ENCODE measurements at regions not wholly inside any gene's neighbourhood (a gene's known extent, or its start where the extent isn't known, plus 50 kb on each side); places are given as distances from the start of the nearest gene placed in this dataset.

DNA sequence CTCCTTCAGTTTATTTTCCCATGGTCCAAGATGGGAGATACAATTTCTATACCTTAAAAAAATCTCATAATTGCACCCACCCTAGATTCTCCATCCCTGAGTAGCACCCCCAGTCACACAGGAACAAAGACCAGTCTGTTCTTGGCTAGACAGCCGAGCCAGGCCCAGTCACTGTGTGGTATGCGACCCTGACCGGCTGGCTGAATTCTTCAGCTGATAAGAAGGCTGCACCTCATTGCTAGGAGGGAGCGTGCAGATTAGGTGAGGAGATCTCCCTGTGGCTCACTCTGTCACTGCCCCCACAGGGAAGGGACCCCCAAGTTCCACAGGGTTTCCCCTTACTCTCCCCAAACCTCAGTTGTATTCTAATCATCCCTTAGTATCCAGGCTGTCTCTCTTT is 138.7 kb downstream of the SALL1 start:
- peaks cover 1% of the 10 kb centered on the region for H3K36me3 Mint-ChIP-seq
- H3K4me3 Mint-ChIP-seq: no peak overlapping the region
- no peaks in the 10 kb centered on the region for H3K4me1 Mint-ChIP-seq
- peaks cover 13% of the 10 kb centered on the region for H3K27me3 Mint-ChIP-seq
- peaks cover 5% of the 10 kb centered on the region for H3K9me3 Mint-ChIP-seq
- H3K27ac Mint-ChIP-seq: no peak overlapping the region

DNA sequence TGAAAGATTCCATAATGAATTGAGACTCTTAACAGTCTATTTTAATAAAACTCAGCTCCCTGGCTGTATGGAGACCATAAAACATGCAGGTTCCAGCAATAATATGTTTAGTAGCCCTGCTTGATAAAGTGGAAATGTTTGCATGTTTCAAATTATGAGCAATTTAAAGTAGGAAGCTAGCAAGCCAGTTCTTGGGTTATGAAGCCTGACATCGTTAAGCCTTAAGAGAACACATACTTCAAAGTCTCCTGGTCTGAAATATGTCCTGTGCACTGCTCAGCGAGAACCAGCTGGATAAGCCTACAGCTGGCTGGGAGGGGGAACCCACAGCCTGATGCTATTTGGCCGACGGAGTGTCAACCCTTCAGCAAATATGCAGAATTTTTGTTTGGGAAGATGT is 140.3 kb downstream of the SALL1 start:
- Mint-ChIP-seq H3K4me3 (no peak overlapping the region), H3K9me3 (peaks cover 8% of the 10 kb centered on the region), H3K27ac (no peak overlapping the region), H3K4me1 (no peaks in the 10 kb centered on the region), H3K27me3 (peaks cover 17% of the 10 kb centered on the region), H3K36me3 (peaks cover 1% of the 10 kb centered on the region)

DNA sequence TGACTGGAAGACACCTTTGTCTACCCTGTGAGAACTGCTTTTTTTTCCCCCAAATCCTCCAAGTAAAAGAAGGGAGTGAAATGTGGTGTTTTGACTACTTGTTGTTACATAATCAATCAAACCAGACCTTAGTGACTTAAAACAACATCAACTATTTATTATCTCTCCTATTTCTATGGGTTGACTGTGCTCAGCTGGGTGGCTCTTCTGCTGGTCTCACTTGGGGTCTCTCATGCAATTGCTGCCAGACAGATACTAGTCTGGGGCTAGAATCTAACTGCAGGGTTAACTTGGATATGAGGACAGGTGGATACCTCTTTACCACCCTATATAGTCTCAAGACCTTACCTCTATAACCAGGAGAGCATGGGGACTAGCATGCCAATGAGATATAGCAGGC is 141.3 kb downstream of the SALL1 start:
- H3K9me3 Mint-ChIP-seq: peaks cover 8% of the 10 kb centered on the region
- no peaks in the 10 kb centered on the region for H3K4me1 Mint-ChIP-seq
- peaks cover 12% of the 10 kb centered on the region for H3K27me3 Mint-ChIP-seq
- H3K36me3 Mint-ChIP-seq: peaks cover 1% of the 10 kb centered on the region
- H3K27ac Mint-ChIP-seq: no peak overlapping the region
- H3K4me3 Mint-ChIP-seq: no peak overlapping the region

DNA sequence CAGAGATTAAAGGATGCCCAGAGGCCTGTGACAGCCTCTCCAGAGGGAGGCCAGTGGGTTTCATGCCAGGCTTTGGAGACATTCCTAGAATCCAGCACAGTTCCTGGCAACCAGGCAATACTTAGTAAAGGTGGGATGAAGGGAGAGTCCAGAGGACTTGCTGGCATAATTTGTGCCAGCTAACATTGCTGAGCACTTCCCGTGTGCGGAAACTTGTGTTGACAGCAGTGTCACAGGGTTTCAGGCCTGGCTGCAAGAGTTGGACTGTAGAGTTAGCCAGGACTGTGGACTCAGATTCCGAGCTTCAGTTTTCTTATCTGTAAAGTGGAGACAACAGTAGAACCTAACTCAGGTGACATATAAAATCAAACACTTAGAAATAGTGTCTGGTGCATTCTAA is 141.7 kb downstream of the SALL1 start:
- peaks cover 1% of the 10 kb centered on the region for H3K36me3 Mint-ChIP-seq
- H3K9me3 Mint-ChIP-seq: peaks cover 8% of the 10 kb centered on the region
- peaks cover 15% of the 10 kb centered on the region for H3K27me3 Mint-ChIP-seq

DNA sequence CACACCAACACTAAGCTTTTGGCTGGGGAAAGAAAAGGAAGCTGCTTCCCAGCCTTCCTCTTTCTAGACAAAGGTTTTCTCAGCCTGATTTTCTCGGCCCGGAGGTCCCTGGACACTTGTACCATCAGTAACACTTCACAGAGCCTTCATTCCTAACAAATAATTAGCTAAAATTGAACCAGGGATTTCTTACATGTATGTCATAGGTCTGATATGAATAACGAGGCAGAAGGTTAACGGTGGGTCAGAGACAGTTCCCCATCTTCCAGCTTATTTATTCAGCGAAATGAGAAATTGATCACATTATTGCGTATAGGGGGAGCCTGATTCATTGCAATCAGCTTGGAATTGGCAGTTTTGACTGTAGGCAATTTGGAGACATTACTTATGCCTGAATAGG is 142.5 kb downstream of the SALL1 start:
- H3K36me3 Mint-ChIP-seq: peaks cover 1% of the 10 kb centered on the region
- H3K4me3 Mint-ChIP-seq: no peak overlapping the region
- H3K9me3 Mint-ChIP-seq: peaks cover 8% of the 10 kb centered on the region
- no peak overlapping the region for H3K27ac Mint-ChIP-seq
- no peaks in the 10 kb centered on the region for H3K4me1 Mint-ChIP-seq
- H3K27me3 Mint-ChIP-seq: peaks cover 15% of the 10 kb centered on the region

More for the DNA sequence above, 141.7 kb downstream of the SALL1 start:
- Mint-ChIP-seq H3K4me1 (no peaks in the 10 kb centered on the region), H3K4me3 (no peak overlapping the region), H3K27ac (no peak overlapping the region)

DNA sequence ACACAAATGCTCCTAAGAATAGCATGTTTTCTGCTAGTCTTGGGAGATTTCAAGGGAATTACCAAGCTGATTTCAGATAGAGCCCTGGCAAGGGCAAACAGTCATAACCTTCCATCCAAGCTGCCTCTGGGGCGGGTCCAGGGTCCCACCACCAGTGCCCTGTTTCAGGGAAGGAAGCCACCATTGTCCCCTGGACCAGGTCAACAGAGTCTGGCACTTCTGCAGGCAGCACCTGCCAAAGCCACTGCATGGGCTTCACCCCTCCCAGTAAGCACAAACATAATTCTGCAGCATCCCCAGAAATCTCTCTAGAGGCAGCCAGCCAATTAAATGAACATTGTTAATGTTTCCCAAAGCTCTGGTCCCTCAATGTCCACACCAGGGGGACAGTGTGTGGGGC is 143.0 kb downstream of the SALL1 start:
- Mint-ChIP-seq H3K27ac (no peak overlapping the region), H3K4me3 (no peak overlapping the region), H3K4me1 (no peaks in the 10 kb centered on the region), H3K36me3 (peaks cover 1% of the 10 kb centered on the region), H3K9me3 (peaks cover 8% of the 10 kb centered on the region), H3K27me3 (peaks cover 15% of the 10 kb centered on the region)

DNA sequence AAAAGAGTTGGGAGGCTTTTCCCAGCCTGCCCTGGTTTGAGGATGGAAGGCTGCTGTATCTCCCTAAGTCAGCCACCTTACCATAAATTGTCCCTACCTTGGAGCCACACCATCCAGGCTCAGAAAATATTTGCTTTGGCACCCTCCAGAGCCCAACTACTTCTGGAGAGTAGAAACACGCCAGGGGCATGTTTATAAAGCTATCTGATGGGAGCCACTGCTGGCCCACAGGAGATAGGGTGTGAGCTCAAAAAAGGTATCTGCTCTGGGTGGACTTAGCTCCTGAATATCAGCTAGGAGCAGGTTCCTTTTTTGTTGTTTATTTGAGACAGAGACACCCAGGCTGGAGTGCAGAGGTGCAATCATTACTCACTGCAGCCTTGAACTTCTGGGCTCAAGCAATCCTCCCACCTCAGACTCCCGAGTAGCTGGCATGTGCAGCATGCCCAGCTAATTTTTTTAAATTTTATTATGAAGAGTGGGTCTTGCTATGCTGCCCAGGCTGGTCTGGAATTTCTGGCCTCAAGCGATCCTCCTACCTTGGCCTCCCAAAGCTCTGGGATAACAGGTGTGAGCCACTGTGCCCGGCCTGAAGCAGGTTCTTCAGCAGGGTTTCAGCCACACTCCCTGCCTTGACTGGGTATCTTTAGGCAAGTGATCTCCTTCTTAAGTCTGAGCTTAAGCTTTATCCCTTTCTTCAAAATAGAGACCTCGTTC is 147.1 kb downstream of the SALL1 start:
- Mint-ChIP-seq H3K4me3 (no peak overlapping the region), H3K4me1 (no peaks in the 10 kb centered on the region)

DNA sequence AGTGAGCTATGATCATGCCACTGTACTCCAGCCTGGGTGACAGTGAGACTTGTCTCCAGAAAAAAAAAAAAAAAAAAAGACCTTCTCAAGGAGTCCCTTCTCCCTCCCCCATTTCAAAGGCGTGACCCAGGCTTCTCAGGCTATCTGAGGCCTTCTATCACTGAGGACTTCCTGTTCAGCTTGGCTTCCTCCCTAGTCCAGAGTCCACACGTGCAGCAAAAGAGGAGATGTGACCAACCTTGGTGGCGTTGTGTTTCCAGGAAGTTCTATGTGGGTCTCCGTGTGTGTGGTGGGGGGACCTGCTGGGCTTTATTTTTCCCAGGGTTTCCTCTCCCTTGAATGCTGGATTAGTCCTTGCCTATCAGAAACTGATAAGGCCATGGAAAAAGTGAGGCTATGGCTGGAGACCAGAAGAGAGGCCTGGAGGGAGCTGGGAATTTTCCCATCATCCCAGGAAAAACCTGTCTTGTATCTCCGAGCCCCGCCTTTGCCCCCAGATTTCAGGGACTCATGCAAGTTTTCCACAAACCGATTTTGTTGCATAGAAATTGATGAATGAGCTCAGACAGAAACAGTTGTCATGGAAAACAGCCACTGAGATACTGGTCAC is 148.1 kb downstream of the SALL1 start:
- Mint-ChIP-seq H3K4me3 (no peak overlapping the region), H3K27ac (no peak overlapping the region), H3K9me3 (peaks cover 4% of the 10 kb centered on the region), H3K4me1 (no peaks in the 10 kb centered on the region), H3K36me3 (peaks cover 2% of the 10 kb centered on the region), H3K27me3 (peaks cover 15% of the 10 kb centered on the region)

More for the DNA sequence above, 147.1 kb downstream of the SALL1 start:
- Mint-ChIP-seq H3K27me3 (peaks cover 18% of the 10 kb centered on the region), H3K27ac (no peak overlapping the region), H3K36me3 (peaks cover 2% of the 10 kb centered on the region), H3K9me3 (peaks cover 4% of the 10 kb centered on the region)

DNA sequence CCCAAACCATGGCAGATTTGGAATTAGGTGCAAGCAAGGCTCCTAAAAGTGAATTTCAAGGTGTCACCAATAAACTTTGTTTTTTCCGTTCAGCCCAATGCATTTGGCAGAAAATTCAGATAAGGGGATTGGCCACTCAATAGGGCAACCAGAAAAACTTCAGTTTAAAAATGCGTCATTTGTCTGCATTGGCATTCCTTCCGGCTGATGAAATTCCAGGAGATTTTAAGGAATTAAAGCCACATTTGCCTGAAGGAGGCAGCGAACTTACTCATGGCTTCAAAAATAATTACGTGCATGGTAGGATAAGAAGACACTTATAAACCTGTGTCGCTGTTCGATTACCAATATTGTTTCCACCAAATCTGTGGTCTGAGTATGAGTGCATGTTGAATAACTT is 151.9 kb downstream of the SALL1 start:
- H3K9me3 Mint-ChIP-seq: no peaks in the 10 kb centered on the region
- no peaks in the 10 kb centered on the region for H3K4me1 Mint-ChIP-seq
- peaks cover 3% of the 10 kb centered on the region for H3K27me3 Mint-ChIP-seq
- H3K36me3 Mint-ChIP-seq: peaks cover 2% of the 10 kb centered on the region
- no peak overlapping the region for H3K27ac Mint-ChIP-seq
- no peak overlapping the region for H3K4me3 Mint-ChIP-seq

DNA sequence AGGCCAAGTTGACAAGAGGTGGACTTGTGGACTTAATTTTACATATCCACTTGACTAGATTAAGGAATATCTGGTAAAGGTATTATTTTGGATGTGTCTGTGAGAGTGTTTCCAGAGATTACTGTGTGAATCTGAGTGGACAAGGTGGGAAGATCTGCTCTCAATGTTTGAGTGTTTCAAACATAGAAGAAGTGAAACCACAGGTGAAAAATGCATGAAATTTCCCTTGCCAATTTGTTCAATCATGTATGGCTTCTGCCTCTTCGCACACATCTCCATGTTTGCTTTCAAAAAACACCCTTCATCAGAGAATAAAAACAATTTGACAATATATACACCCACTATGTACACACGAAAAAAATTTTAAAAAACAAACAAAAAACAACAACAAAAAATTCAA is 152.7 kb downstream of the SALL1 start:
- no peaks in the 10 kb centered on the region for H3K4me1 Mint-ChIP-seq
- H3K4me3 Mint-ChIP-seq: no peak overlapping the region
- H3K27ac Mint-ChIP-seq: no peak overlapping the region
- H3K9me3 Mint-ChIP-seq: no peaks in the 10 kb centered on the region
- peaks cover 2% of the 10 kb centered on the region for H3K36me3 Mint-ChIP-seq
- H3K27me3 Mint-ChIP-seq: peaks cover 3% of the 10 kb centered on the region

DNA sequence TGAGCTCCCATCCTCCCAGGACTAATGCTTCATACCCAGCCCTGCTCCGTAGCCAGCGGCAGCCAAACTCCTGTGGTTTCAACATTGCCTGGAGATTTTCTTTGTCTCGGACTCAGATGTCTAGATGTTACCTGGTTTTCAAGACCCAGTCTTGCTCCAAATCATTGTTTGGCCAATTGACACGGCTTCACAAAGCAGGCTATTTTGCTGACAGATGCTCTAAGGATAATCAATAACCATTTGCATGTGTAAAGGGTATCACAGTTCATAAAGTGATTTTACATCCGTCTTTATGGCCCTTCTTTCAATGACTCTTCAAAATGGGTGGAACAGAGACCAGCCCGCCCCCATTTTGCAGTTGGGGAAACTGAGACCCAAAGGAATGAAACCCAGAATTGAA is 153.4 kb downstream of the SALL1 start:
- Mint-ChIP-seq H3K4me3 (no peak overlapping the region), H3K9me3 (no peaks in the 10 kb centered on the region), H3K36me3 (peaks cover 2% of the 10 kb centered on the region), H3K4me1 (no peaks in the 10 kb centered on the region), H3K27me3 (peaks cover 3% of the 10 kb centered on the region), H3K27ac (no peak overlapping the region)

DNA sequence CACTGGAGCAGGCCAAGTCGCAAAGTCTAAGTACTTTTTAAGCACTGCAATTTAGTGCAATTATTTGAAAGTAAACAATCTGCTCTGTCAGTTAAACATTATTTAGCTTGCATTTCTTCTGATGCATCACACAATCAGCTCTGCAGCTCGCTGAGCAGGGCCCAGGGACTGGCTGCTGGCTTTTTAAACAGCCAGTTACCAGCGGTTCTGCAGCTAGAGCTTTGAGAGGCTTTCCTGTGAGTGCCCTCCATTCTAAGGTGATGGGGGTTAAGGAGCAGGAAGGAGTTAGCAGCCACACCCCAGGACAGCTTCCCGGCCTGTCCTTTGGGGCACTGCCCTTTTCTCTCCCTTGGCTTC is 154.3 kb downstream of the SALL1 start:
- H3K27ac Mint-ChIP-seq: no peak overlapping the region
- peaks cover 3% of the 10 kb centered on the region for H3K27me3 Mint-ChIP-seq
- no peaks in the 10 kb centered on the region for H3K9me3 Mint-ChIP-seq
- no peaks in the 10 kb centered on the region for H3K4me1 Mint-ChIP-seq
- no peaks in the 10 kb centered on the region for H3K36me3 Mint-ChIP-seq
- no peak overlapping the region for H3K4me3 Mint-ChIP-seq

DNA sequence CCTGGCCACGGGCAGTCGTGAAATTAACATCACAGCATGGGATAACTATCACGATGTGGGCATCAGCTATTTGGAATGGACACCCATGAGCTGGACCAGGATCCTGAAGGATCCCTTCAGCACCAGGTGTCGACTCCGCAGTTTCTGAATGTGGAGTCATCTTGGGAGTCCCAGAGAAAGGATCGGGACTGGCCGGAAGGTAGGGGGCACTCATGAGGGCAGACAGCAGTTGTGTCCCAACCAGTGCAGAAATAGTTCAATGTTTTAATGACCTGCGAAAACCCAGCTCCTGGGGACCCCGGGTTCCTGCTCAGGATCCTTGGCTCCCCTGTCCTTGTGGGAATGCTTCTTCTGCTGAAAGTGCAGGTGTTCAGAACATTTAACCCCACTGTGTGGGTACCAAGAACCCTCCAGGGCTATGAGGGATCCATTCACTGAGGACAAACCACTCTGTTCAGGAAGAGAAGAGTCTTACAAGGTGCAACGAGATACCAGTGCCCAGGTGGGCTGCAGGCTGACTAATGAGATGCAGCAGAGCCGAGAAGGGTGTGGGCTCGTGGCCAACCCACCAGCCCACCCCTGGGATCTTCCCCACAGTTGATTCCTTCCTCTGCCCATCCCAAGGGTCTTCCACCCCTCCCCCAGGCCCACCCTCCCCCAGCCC is 154.8 kb downstream of the SALL1 start:
- peaks cover 3% of the 10 kb centered on the region for H3K27me3 Mint-ChIP-seq
- H3K27ac Mint-ChIP-seq: no peak overlapping the region
- H3K36me3 Mint-ChIP-seq: no peaks in the 10 kb centered on the region
- no peaks in the 10 kb centered on the region for H3K4me1 Mint-ChIP-seq
- H3K9me3 Mint-ChIP-seq: no peaks in the 10 kb centered on the region
- no peak overlapping the region for H3K4me3 Mint-ChIP-seq

DNA sequence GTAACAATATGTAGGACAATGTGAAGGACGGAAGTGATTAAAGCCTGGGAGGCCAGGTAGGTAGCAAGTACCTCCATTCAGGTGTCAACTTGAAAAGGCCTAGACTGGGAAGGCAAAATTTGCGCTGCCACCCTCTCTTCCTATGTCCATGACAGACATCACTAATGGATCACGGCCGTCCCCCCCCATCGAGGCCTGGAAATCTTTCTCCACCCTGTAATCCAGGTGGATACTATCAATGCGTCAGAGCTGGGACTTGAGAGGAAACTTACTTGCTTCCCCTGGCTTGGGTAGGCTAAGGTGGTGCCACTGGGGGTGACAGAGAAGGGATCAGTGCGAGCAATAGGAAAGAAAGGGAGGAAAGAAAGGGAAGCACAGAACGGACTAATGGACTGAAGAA is 156.1 kb downstream of the SALL1 start:
- no peaks in the 10 kb centered on the region for H3K36me3 Mint-ChIP-seq
- H3K27me3 Mint-ChIP-seq: peaks cover 3% of the 10 kb centered on the region
- no peaks in the 10 kb centered on the region for H3K4me1 Mint-ChIP-seq
- H3K27ac Mint-ChIP-seq: no peak overlapping the region
- no peak overlapping the region for H3K4me3 Mint-ChIP-seq
- H3K9me3 Mint-ChIP-seq: no peaks in the 10 kb centered on the region

DNA sequence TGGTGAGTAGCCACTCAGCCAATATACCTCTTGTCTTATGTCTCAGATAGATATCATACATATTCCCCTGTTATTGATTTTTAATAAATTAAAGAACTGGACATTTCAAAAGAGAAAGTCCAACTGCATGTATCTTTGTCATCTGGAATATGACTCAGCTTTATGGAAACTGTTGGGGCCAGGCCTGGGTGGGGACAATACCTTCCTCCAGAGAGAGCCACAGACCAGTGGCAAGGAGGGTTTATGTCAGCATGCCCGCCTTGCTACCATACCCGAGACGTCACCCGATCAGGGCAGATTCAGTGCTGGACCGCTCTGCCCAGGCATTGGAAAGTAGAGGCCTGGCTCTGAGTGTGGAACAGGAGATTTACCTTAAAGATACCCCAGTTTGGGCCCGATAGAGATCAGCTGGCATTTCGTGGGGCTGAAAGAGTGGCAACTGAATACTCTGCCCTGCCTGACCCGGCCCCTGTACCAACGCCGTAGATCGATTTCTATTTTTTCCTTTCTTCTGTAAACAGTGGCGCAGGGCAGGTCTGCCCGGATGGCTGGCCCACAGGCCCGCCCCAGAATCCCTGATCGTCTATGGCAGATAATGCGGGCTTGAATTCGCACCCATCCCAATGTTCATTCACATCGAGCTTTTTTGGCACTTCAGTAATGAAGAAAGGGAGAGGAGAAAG is 158.6 kb downstream of the SALL1 start:
- no peak overlapping the region for H3K4me3 Mint-ChIP-seq
- no peaks in the 10 kb centered on the region for H3K36me3 Mint-ChIP-seq
- H3K4me1 Mint-ChIP-seq: no peaks in the 10 kb centered on the region
- peaks cover under 1% of the 10 kb centered on the region for H3K27me3 Mint-ChIP-seq
- H3K9me3 Mint-ChIP-seq: peaks cover 2% of the 10 kb centered on the region
- no peak overlapping the region for H3K27ac Mint-ChIP-seq

DNA sequence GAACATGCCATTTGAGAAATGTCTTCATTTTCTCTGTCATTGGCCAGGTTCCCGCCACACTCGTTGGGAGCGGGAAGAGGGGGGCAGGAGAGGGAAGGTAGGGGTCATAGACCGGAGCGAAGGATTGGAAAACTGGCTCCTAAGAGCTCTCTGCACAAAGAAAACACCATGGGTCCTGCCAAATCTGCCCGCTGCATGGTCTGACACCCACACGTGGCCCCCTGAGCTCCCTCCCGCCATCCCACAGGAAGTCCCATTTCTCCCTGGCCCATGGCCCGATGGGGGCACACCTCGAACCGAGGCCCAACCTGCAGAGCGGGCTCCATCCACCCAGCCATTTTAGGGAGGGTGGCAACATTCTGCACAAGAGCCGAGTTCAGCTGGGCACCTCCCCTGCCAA is 159.6 kb downstream of the SALL1 start:
- peaks cover 1% of the 10 kb centered on the region for H3K27me3 Mint-ChIP-seq
- no peak overlapping the region for H3K4me3 Mint-ChIP-seq
- H3K9me3 Mint-ChIP-seq: peaks cover 4% of the 10 kb centered on the region
- H3K4me1 Mint-ChIP-seq: no peaks in the 10 kb centered on the region
- no peak overlapping the region for H3K27ac Mint-ChIP-seq
- H3K36me3 Mint-ChIP-seq: no peaks in the 10 kb centered on the region

Measured in activated naive CD4-positive, alpha-beta T cell treated with anti-CD3 and anti-CD28 coated beads, Interleukin-2, amount 50 U/mL, for 24 hours (primary cell).